ENCODE measurements at regions not wholly inside any gene's neighbourhood (a gene's known extent, or its start where the extent isn't known, plus 50 kb on each side); places are given as distances from the start of the nearest gene placed in this dataset.

DNA sequence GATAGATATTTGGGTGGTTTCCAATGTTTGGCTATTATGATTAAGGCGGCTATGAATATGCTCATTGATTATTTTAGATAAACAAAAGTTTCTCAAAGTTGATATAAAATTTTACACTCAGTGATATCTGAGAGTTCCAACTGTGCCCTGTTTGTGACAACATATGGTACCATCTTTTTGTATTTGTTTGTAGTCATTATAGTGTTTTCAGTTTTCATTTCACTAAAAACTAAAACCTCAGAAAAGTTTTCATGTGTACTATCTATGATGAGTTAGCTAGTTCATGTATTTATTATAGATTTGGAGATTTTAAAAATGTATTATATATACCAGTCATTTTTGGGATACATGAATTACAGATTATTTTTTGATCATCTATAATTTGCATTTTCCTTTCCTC lies 1111.4 kb downstream of the CDH18 start:
- DNase-seq, result no peak

GRCh38 chr5:18881615-18882014 lies 1106.4 kb downstream of the CDH18 start:
- DNase-seq, result no peak

DNA sequence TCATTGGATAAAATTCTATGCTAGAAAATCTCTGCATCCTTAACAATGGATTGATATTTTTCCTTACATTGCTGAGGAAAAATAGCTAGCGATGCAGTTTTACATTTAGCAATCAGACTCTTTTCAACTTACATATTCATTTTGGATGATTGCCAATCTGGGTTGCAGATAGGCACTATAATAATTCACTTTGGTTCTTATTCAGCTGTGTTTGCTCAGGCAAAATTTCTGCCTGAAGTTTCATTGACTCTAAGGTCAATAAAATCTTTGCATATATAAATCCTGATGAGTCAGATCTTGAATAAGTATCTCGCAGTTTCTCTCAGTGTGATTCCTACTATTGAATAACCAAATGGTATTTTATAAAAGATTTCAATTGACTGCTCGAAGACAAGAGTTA lies 1105.8 kb downstream of the CDH18 start:
- no peak for DNase-seq

GRCh38 chr5:18888821-18889220 lies 1099.2 kb downstream of the CDH18 start:
- DNase-seq, result no peak

GRCh38 chr5:18900644-18901043 lies 1087.4 kb downstream of the CDH18 start:
- no peak for DNase-seq

DNA sequence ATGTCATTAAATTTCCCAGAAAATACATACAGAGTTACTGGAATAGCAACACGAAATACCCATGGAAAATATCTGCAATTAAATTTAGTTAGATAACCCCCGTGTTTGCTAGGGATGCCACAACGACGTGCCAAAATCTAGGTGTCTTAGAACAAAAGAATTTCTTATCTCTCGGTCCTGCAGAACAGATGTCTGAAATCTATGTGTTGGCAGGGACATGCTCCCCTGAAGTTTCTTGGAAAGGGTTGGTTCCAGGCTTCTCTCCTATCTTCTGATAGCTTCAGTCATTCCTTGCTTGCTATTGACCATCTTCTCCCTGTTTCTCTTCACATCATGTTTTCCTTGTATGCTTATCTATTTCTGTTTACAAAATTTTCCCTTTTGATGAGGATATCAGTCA lies 1067.0 kb downstream of the CDH18 start:
- DNase-seq, result no peak

- no peak for DNase-seq
These were observed 1055.9 kb downstream of the CDH18 start for GRCh38 chr5:18932081-18932480.

- DNase-seq, result no peak
These were observed 1043.2 kb downstream of the CDH18 start for GRCh38 chr5:18944771-18945170.

DNA sequence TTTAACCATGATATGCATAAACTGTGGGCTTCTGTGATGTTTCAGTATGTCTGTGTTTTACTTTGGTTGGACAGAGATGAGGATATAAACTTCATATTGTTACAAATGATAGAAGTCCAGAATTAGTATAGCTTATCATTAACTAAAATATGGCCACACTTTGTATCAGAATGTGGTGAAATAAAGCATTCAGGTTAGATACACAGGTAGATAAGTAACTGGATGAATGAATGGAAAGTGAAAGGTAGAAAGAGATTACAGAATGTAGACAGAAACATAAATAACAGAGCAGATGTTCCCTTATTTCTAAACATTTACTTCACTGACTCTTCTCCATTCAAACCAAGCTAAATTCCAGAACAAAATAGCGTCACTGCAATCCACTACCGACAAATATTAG lies 1033.8 kb downstream of the CDH18 start:
- no peak for DNase-seq

DNA sequence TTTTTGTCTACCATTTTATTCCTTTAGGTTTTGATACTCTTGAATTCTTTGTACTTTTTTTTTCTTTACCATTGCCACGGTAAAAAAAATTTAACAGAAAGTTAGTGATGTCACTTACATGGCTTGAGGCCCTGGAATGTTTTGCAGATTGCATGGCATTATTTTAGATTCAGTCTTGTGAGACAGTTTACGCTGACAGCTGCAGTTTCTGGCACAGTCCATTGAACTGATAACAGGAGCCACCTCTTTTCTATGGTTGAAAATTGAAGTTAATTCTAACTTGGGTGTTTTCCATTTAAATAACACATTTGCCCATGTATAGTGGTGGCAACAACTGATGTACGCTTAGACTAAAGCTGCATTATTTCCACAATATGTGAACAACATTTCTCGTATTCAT lies 1028.5 kb downstream of the CDH18 start:
- DNase-seq, result no peak

DNA sequence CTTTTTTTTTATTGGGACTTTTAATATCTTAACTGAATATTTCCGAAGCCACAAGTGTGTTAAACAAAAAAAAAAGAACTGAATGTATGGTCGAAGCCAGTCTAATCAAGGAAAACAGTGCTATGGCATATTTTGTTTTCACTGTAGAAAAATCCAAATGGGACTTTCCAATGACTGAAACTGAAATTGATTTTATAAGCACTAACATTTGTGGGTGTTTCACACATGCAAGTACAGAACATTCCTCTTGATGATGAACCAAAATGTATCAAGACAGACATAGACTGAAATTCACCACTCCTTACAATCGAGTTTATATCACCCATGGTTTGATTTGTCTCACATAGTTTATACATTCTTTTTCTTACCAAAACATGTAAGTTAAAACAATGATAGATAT lies 1026.8 kb downstream of the CDH18 start:
- DNase-seq, result no peak

DNA sequence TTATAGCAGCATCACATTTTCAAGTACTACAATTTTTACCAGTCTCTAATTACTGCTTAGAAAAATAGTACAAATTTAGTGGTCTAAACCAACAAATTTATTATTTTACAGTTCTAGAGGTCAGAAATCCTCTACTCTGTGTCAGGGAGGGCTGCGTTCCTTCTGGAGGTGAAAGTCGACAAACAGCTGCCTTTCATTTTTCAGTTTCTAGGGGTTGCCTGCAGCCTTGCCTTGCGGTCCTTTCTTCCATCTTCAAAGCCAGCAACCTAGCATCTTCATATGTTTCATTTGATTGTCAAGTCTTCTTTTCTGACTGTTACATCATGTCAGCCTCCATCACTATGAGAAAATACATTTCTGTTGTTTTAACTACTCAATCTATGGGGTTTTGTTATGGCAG lies 1022.1 kb downstream of the CDH18 start:
- no peak for DNase-seq

GRCh38 chr5:18967637-18968036 lies 1020.4 kb downstream of the CDH18 start:
- no peak for DNase-seq

- DNase-seq, result no peak
These were observed 1019.0 kb downstream of the CDH18 start for GRCh38 chr5:18968966-18969365.

DNA sequence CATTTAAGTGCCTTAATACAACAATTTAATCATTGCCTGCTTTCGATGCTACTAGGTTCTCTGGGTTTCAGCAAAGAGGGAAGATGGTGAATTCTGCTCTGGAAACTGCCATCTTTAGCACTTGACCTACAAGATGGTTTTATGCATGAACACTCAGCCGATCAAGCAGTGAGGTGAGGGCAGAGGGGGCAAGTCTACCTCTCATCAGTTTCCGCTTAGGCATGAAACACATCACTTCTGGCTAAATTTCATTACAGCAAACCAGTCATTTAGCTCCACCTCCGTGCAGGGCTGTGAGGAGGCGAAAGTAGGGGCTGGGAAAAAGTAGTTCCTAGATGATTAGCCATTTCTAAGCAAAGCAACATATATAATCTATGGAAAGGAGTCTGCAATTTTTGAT lies 1018.0 kb downstream of the CDH18 start:
- DNase-seq, result no peak

- no peak for DNase-seq
These were observed 1015.8 kb downstream of the CDH18 start for GRCh38 chr5:18972177-18972576.

GRCh38 chr5:18975624-18976023 lies 1012.4 kb downstream of the CDH18 start:
- DNase-seq, result no peak

- DNase-seq, result no peak
These were observed 1010.1 kb downstream of the CDH18 start for GRCh38 chr5:18977880-18978279.

GRCh38 chr5:18984559-18985080 lies 1003.4 kb downstream of the CDH18 start:
- DNase-seq, result no peak

GRCh38 chr5:18985171-18985758 lies 1002.7 kb downstream of the CDH18 start:
- no peak for DNase-seq

- DNase-seq, result no peak
These were observed 1000.9 kb downstream of the CDH18 start for GRCh38 chr5:18987101-18987500.

- DNase-seq, result no peak
These were observed 997.1 kb downstream of the CDH18 start for GRCh38 chr5:18990852-18991251.

- no peak for DNase-seq
These were observed 995.7 kb downstream of the CDH18 start for GRCh38 chr5:18992264-18992663.

- DNase-seq, result no peak
These were observed 988.5 kb downstream of the CDH18 start for GRCh38 chr5:18999478-18999877.

- no peak for DNase-seq
These were observed 986.9 kb downstream of the CDH18 start for GRCh38 chr5:19001054-19001453.

DNA sequence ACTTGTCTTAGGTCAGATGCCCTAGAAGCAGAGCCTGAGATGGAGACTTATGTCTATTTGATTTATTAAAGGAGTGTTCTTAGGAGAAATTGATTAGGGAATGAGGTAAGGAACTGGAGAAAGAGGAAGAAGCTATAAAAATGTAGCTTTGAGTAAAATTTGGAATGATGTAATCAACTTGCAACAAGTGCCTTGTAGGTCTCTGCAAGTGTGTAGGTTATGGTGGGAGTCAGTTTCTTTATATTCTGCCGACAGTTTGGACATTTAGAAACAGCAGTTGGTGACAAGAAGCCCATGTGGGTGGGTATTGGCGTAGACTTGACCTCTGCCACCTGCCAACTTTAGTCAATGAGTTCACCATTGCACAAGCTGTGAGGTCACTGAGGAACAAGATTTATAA lies 986.5 kb downstream of the CDH18 start:
- no peak for DNase-seq

All from stimulated activated CD4-positive, alpha-beta T cell treated with anti-CD3 and anti-CD28 coated beads, Interleukin-4, amount 100 ng/mL, for 24 hours (primary cell).